Large intestine (tissue), 3 donors: ENCODE measurements at regions not wholly inside any gene's neighbourhood (a gene's known extent, or its start where the extent isn't known, plus 50 kb on each side); places are given as distances from the start of the nearest gene placed in this dataset.
A peak's percentile ranks its signal among the peaks of the same experiment; 100 is the strongest.
"Not testable (repeated sequence)": the region's sequence is repeated elsewhere in the genome, so short reads cannot be mapped to it uniquely, and the experiment has no call there.

Experiments used
- DNase-seq, 2 donors: peaks; one replicate each; pipeline versions ENCODE4 v3.0.0 to v3.0.0-alpha.2; 2013
- H3K27ac ChIP-seq: one replicate; pipeline ENCODE4 v1.5.1; 2013; ENCODE audit warnings: low read length
- H3K27me3 ChIP-seq: 2 replicates; pipeline ENCODE4 v1.6.1; 2013; ENCODE audit warnings: low read length; ENCODE audit not compliant: control insufficient read depth, insufficient read depth
- H3K36me3 ChIP-seq: 2 replicates; pipeline ENCODE4 v1.6.1; 2013; ENCODE audit warnings: low read length; ENCODE audit not compliant: control insufficient read depth, insufficient read depth
- H3K4me1 ChIP-seq: one replicate; pipeline ENCODE4 v1.6.1; 2013; ENCODE audit warnings: low read length; ENCODE audit not compliant: control insufficient read depth, insufficient read depth
- H3K4me3 ChIP-seq: one replicate; pipeline ENCODE4 v1.5.1; 2013; ENCODE audit warnings: low read length
- H3K9me3 ChIP-seq: one replicate; pipeline ENCODE4 v1.6.1; 2013; ENCODE audit warnings: mild to moderate bottlenecking, low read depth, low read length, moderate library complexity; ENCODE audit not compliant: control insufficient read depth
- WGBS: methylation state at CpG from one replicate; pipeline ENCODE4 v1.1.5; 2013; ENCODE audit warnings: low lambda C conversion rate; ENCODE audit not compliant: insufficient coverage; 5-methylcytosine and 5-hydroxymethylcytosine counted together

- H3K36me3 ChIP-seq, result no peaks in the 10 kb centered on the region
- WGBS, result 12% methylated on average over 3 of the region's 10 CpGs
- no peak overlapping the region for H3K27ac ChIP-seq
- no peaks in the 10 kb centered on the region for H3K9me3 ChIP-seq
- no peaks in the 10 kb centered on the region for H3K27me3 ChIP-seq
- H3K4me1 ChIP-seq, result no peaks in the 10 kb centered on the region
- no peak for DNase-seq
- H3K4me3 ChIP-seq, result no peak overlapping the region
Observed at GRCh38 chr2:56049233-56049845, 125.8 kb upstream of the EFEMP1 start.

- DNase-seq, result no peak
- 60% methylated on average over 1 of the region's 3 CpGs for WGBS
- Histone ChIP-seq H3K27ac (no peak overlapping the region), H3K9me3 (no peaks in the 10 kb centered on the region), H3K27me3 (no peaks in the 10 kb centered on the region), H3K36me3 (no peaks in the 10 kb centered on the region), H3K4me1 (no peaks in the 10 kb centered on the region), H3K4me3 (no peak overlapping the region)
Observed at GRCh38 chr2:56053679-56054078, 130.1 kb upstream of the EFEMP1 start.

- Histone ChIP-seq H3K27ac (no peak overlapping the region), H3K9me3 (no peaks in the 10 kb centered on the region), H3K36me3 (no peaks in the 10 kb centered on the region), H3K4me3 (no peak overlapping the region), H3K27me3 (no peaks in the 10 kb centered on the region), H3K4me1 (no peaks in the 10 kb centered on the region)
- DNase-seq, result no peak
Observed at GRCh38 chr2:56055405-56055804, 128.4 kb upstream of the CCDC85A start.

GRCh38 chr2:56061327-56061726 lies 122.5 kb upstream of the CCDC85A start:
- DNase-seq, H3K27ac ChIP-seq, H3K36me3 ChIP-seq, H3K4me1 ChIP-seq, H3K27me3 ChIP-seq, H3K9me3 ChIP-seq, H3K4me3 ChIP-seq: not testable (repeated sequence)
- 83% methylated on average over 2 of the region's 4 CpGs for WGBS

- Histone ChIP-seq H3K4me1 (no peaks in the 10 kb centered on the region), H3K9me3 (no peaks in the 10 kb centered on the region), H3K4me3 (no peak overlapping the region), H3K27me3 (no peaks in the 10 kb centered on the region), H3K36me3 (no peaks in the 10 kb centered on the region), H3K27ac (no peak overlapping the region)
- DNase-seq, result no peak
Observed at GRCh38 chr2:56068746-56069145, 115.0 kb upstream of the CCDC85A start.

GRCh38 chr2:56077359-56077915 lies 106.4 kb upstream of the CCDC85A start:
- no peaks in the 10 kb centered on the region for H3K27me3 ChIP-seq
- no peak overlapping the region for H3K27ac ChIP-seq
- no peaks in the 10 kb centered on the region for H3K36me3 ChIP-seq
- no peak overlapping the region for H3K4me3 ChIP-seq
- WGBS, result 71% methylated on average over 4 of the region's 6 CpGs
- peak in 1 of 2 donors; percentile 5 for DNase-seq
- no peaks in the 10 kb centered on the region for H3K9me3 ChIP-seq
- no peaks in the 10 kb centered on the region for H3K4me1 ChIP-seq

GRCh38 chr2:56082665-56083064 lies 101.1 kb upstream of the CCDC85A start:
- Histone ChIP-seq H3K27ac (no peak overlapping the region), H3K4me3 (no peak overlapping the region), H3K36me3 (no peaks in the 10 kb centered on the region), H3K27me3 (no peaks in the 10 kb centered on the region), H3K4me1 (no peaks in the 10 kb centered on the region), H3K9me3 (no peaks in the 10 kb centered on the region)
- WGBS, result no CpG with 5 or more reads among the region's 4 CpGs
- DNase-seq, result no peak

- DNase-seq, result no peak
- Histone ChIP-seq H3K4me1 (no peaks in the 10 kb centered on the region), H3K9me3 (no peaks in the 10 kb centered on the region), H3K27ac (no peak overlapping the region), H3K36me3 (no peaks in the 10 kb centered on the region), H3K4me3 (no peak overlapping the region), H3K27me3 (no peaks in the 10 kb centered on the region)
- WGBS, result no CpG with 5 or more reads among the region's 5 CpGs
Observed at GRCh38 chr2:56084111-56084901, 99.5 kb upstream of the CCDC85A start.

GRCh38 chr2:56086336-56086735 lies 97.5 kb upstream of the CCDC85A start:
- Histone ChIP-seq H3K27me3 (no peaks in the 10 kb centered on the region), H3K9me3 (no peaks in the 10 kb centered on the region), H3K27ac (no peak overlapping the region), H3K4me1 (no peaks in the 10 kb centered on the region), H3K4me3 (no peak overlapping the region), H3K36me3 (no peaks in the 10 kb centered on the region)
- no peak for DNase-seq
- 100% methylated on average over 2 of the region's 7 CpGs for WGBS

- no peak overlapping the region for H3K27ac ChIP-seq
- H3K4me1 ChIP-seq, result no peaks in the 10 kb centered on the region
- H3K27me3 ChIP-seq, result no peaks in the 10 kb centered on the region
- H3K9me3 ChIP-seq, result no peaks in the 10 kb centered on the region
- DNase-seq, result no peak
- 80% methylated on average over 2 of the region's 4 CpGs for WGBS
- no peak overlapping the region for H3K4me3 ChIP-seq
- no peaks in the 10 kb centered on the region for H3K36me3 ChIP-seq
Observed at GRCh38 chr2:56088411-56088810, 95.4 kb upstream of the CCDC85A start.

GRCh38 chr2:56089931-56090330 lies 93.9 kb upstream of the CCDC85A start:
- DNase-seq, result no peak
- no peak overlapping the region for H3K4me3 ChIP-seq
- 84% methylated on average over 3 of the region's 3 CpGs for WGBS

More at GRCh38 chr2:56089931-56090330, 93.9 kb upstream of the CCDC85A start:
- no peaks in the 10 kb centered on the region for H3K36me3 ChIP-seq
- no peak overlapping the region for H3K27ac ChIP-seq
- H3K9me3 ChIP-seq, result no peaks in the 10 kb centered on the region
- H3K4me1 ChIP-seq, result no peaks in the 10 kb centered on the region
- no peaks in the 10 kb centered on the region for H3K27me3 ChIP-seq
